Fibroblast of lung (primary cell): ENCODE measurements at regions not wholly inside any gene's neighbourhood (a gene's known extent, or its start where the extent isn't known, plus 50 kb on each side); places are given as distances from the start of the nearest gene placed in this dataset.

Source experiments
- DNase-seq, 2 donors: peaks; one replicate each; pipeline versions ENCODE4 v3.0.0 to v3.0.0-alpha.2; 2010; ENCODE audit warnings: low read depth in 2 of 2
- H2AFZ ChIP-seq: 2 replicates; pipeline ENCODE4 v1.5.1; 2012; ENCODE audit warnings: low read length, control low read depth, inconsistent platforms
- H3K27ac ChIP-seq: 2 replicates; pipeline ENCODE4 v1.5.1; 2011; ENCODE audit warnings: low read length, control low read depth; ENCODE audit not compliant: insufficient read depth
- H3K27me3 ChIP-seq: 2 replicates; pipeline ENCODE4 v1.5.1; 2011; ENCODE audit warnings: mild to moderate bottlenecking, low read length; ENCODE audit not compliant: control insufficient read depth, insufficient read depth
- H3K36me3 ChIP-seq: 2 replicates; pipeline ENCODE4 v1.5.1; 2011; ENCODE audit warnings: low read length; ENCODE audit not compliant: control insufficient read depth, insufficient read depth
- H3K4me1 ChIP-seq: 2 replicates; pipeline ENCODE4 v1.5.1; 2011; ENCODE audit warnings: low read length; ENCODE audit not compliant: control insufficient read depth, insufficient read depth; ENCODE audit errors: extremely low read depth
- H3K4me2 ChIP-seq: 2 replicates; pipeline ENCODE4 v1.5.1; 2011; ENCODE audit warnings: low read length, control low read depth; ENCODE audit not compliant: insufficient read depth; ENCODE audit errors: extremely low read depth
- H3K4me3 ChIP-seq, 4 experiments: fragments of 200-600 bp in 1 of 4; sonication (generic) in 1 of 4; replicated peaks in 1 of 4; 2 replicates each; pipeline ENCODE4 v1.5.1; 2011 to 2016; ENCODE audit warnings: low read length in 4 of 4, low read depth in 3 of 4, mild to moderate bottlenecking in 3 of 4, control low read depth in 2 of 4, inconsistent platforms in 1 of 4, mixed read lengths in 1 of 4; ENCODE audit not compliant: insufficient read depth in 1 of 4; ENCODE audit errors: control extremely low read depth in 1 of 4
- H3K79me2 ChIP-seq: 2 replicates; pipeline ENCODE4 v1.5.1; 2012; ENCODE audit warnings: mild to moderate bottlenecking, low read length, inconsistent platforms; ENCODE audit not compliant: control insufficient read depth, insufficient read depth
- H3K9ac ChIP-seq: 2 replicates; pipeline ENCODE4 v1.5.1; 2011; ENCODE audit warnings: mild to moderate bottlenecking, low read length, control low read depth; ENCODE audit not compliant: insufficient read depth
- H3K9me3 ChIP-seq: 2 replicates; pipeline ENCODE4 v1.5.1; 2012; ENCODE audit warnings: low read depth, low read length; ENCODE audit not compliant: control insufficient read depth, insufficient read depth
- H4K20me1 ChIP-seq: 2 replicates; pipeline ENCODE4 v1.5.1; 2011; ENCODE audit warnings: low read length; ENCODE audit not compliant: control insufficient read depth, insufficient read depth; ENCODE audit errors: extremely low read depth
- EZH2 ChIP-seq: IDR thresholded peaks from 2 replicates; pipeline ENCODE4 v1.5.1; 2012; ENCODE audit warnings: low read length, control low read depth, mild to moderate bottlenecking; ENCODE audit errors: missing control alignments
- TF ChIP-seq, protein P1 (sequence below), 2 donors: IDR thresholded peaks in 1 of 2; conservative IDR thresholded peaks in 1 of 2; 1 replicate in 1 of 2; 2 replicates in 1 of 2; pipeline ENCODE4 v1.5.1; 2011 to 2012; ENCODE audit warnings: low read length in 2 of 2, control low read depth in 1 of 2, inconsistent platforms in 1 of 2, low read depth in 1 of 2, mild to moderate bottlenecking in 1 of 2

- Histone ChIP-seq H3K79me2 (no peaks in the 10 kb centered on the region), H3K4me1 (peaks cover 4% of the 10 kb centered on the region), H3K4me3 (no peak overlapping the region), H3K27ac (no peak overlapping the region), H3K9me3 (no peaks in the 10 kb centered on the region), H4K20me1 (no peaks in the 10 kb centered on the region), H3K4me2 (no peak overlapping the region), H3K36me3 (no peaks in the 10 kb centered on the region), H3K9ac (no peak overlapping the region), H3K27me3 (peaks cover 2% of the 10 kb centered on the region), H2AFZ (no peak overlapping the region)
- no peak for TF ChIP-seq EZH2
- TF ChIP-seq, protein P1, sequence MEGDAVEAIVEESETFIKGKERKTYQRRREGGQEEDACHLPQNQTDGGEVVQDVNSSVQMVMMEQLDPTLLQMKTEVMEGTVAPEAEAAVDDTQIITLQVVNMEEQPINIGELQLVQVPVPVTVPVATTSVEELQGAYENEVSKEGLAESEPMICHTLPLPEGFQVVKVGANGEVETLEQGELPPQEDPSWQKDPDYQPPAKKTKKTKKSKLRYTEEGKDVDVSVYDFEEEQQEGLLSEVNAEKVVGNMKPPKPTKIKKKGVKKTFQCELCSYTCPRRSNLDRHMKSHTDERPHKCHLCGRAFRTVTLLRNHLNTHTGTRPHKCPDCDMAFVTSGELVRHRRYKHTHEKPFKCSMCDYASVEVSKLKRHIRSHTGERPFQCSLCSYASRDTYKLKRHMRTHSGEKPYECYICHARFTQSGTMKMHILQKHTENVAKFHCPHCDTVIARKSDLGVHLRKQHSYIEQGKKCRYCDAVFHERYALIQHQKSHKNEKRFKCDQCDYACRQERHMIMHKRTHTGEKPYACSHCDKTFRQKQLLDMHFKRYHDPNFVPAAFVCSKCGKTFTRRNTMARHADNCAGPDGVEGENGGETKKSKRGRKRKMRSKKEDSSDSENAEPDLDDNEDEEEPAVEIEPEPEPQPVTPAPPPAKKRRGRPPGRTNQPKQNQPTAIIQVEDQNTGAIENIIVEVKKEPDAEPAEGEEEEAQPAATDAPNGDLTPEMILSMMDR (conservative IDR thresholded peaks at IDR 0.05 in 1 of 2, IDR thresholded peaks at IDR 0.05 in 1 of 2; ENCODE audit: low read depth in 1 of 2, low read length in 2 of 2): no peak
- DNase-seq: no peak
These were observed 100.9 kb downstream of the TSN start for GRCh38 chr2:121856360-121856759.

DNA sequence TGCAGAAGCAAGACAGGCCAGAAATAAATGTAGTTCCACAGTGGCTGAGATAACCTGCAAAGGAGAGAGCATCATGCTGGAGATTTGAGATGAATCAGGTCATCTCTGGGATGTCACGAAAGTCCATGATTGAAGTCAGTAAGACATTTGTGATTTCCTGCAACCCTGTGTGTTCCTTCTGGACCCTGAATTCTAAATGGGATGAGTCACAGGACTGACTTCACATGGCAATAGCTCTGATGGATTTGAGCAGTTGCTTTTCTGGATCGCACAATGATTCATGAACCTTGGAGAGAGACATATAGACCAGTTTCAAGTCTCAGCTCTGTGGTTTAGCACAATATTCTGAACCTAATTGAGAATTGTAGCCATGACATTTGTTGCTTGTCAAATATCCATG, 102.9 kb downstream of the TSN start:
- TF ChIP-seq EZH2: no peak
- TF ChIP-seq, protein P1 (conservative IDR thresholded peaks at IDR 0.05 in 1 of 2, IDR thresholded peaks at IDR 0.05 in 1 of 2; ENCODE audit: low read depth in 1 of 2, low read length in 2 of 2): no peak
- H2AFZ ChIP-seq: no peak overlapping the region
- H3K79me2 ChIP-seq: no peaks in the 10 kb centered on the region
- no peak overlapping the region for H3K27ac ChIP-seq
- no peaks in the 10 kb centered on the region for H4K20me1 ChIP-seq
- peaks cover 4% of the 10 kb centered on the region for H3K4me1 ChIP-seq
- H3K4me3 ChIP-seq: no peak overlapping the region
- H3K9ac ChIP-seq: no peak overlapping the region
- no peak overlapping the region for H3K4me2 ChIP-seq
- DNase-seq: peak; percentile 9 to 12
- H3K27me3 ChIP-seq: peaks cover 2% of the 10 kb centered on the region
- no peaks in the 10 kb centered on the region for H3K36me3 ChIP-seq
- H3K9me3 ChIP-seq: no peaks in the 10 kb centered on the region

GRCh38 chr2:121858847-121859246, 103.4 kb downstream of the TSN start:
- TF ChIP-seq, protein P1 (conservative IDR thresholded peaks at IDR 0.05 in 1 of 2, IDR thresholded peaks at IDR 0.05 in 1 of 2; ENCODE audit: low read depth in 1 of 2, low read length in 2 of 2): no peak
- TF ChIP-seq EZH2: no peak
- Histone ChIP-seq H3K4me1 (peaks cover 4% of the 10 kb centered on the region), H3K27me3 (peaks cover 2% of the 10 kb centered on the region), H3K36me3 (no peaks in the 10 kb centered on the region), H3K9me3 (no peaks in the 10 kb centered on the region), H3K4me3 (no peak overlapping the region), H3K27ac (no peak overlapping the region), H4K20me1 (no peaks in the 10 kb centered on the region), H3K9ac (no peak overlapping the region), H3K4me2 (no peak overlapping the region), H3K79me2 (no peaks in the 10 kb centered on the region), H2AFZ (no peak overlapping the region)
- DNase-seq: no peak
